NCI-H1105 treated with DMSO at 0.1 percent for 48 hours (cell line): ENCODE measurements at regions not wholly inside any gene's neighbourhood (a gene's known extent, or its start where the extent isn't known, plus 50 kb on each side); places are given as distances from the start of the nearest gene placed in this dataset.

ENCODE experiments used
- DNase-seq: peaks from one replicate; lab custom pipeline; 2025; lab: John Stamatoyannopoulos, UW

DNA sequence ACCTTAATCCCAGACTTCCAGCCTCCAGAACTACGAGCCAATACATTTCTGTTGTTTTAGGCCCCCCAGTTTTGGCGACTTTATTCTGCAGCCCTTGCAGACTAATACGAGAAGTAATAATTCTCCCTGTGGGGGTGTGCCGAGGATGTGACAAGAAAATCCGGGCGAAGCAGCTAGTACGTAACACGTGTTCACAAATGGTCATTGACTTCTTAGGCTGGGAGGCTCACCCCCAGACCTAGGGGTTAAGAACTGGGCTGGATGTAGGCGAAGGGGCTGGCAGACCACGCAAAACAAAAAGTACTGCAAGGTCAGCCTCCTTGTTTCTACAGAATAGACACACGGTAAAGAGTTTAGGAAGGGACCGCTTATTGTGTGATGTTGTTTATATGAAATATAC, 69.8 kb upstream of the ESRRB start:
- DNase-seq: no peak

GRCh38 chr14:76307786-76308780, 67.9 kb upstream of the ESRRB start:
- DNase-seq: no peak

- no peak for DNase-seq
Observed at GRCh38 chr14:76309572-76310162, 66.3 kb upstream of the ESRRB start.

DNA sequence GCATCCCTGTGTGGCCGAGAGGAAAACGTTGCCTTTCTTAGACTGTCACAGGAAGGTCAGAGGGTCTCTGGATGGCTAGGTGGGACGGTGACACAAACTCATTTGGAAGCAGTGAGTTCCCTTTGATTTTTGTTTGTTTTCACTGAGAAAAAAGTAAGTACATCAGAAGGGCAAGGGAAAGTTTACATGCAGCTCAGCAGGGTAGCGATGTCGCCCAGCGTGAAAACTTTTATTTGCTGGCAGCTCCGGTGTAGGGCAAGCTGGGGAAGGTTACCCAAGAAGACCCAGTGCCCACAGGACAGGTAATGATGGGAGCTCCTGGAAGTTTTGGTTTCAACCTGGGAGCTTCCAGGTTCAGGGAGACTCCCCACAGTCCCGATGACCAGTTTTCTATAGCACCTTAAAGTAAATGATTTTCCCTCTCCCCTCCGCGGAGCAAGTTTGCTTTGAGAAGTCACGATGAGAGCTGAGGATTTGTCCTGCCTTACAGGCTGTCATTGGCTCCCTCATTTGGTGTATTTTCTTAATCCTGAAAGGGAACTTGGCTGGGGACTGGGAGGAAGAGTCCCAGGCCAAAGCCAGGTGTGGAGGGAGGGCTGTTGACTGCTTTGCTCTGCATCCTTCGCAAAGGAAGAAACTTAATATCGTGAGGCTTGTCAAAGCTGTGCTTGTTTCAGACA, 64.7 kb upstream of the ESRRB start:
- DNase-seq: no peak

DNA sequence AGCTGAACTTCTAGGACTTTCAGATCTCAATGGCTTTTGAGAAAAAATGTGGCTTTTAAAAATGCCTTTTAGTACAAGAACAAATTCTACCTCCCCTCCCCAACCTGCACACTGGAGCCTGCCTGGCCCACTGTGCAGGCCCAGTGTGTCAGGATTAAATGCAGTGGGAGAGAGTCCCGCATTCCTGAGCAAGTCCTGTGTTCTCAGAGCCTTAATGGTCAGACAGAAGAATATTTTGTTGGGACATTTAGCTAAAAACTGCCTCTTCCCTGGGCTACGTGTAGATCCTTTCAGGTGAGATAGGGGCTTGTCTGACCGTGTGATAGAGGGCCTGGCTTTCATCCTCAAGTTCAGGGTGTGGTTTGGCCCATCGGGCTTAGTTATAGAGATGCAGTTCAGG, 63.1 kb upstream of the ESRRB start:
- no peak for DNase-seq

GRCh38 chr14:76313303-76313702, 62.6 kb upstream of the ESRRB start:
- no peak for DNase-seq

DNA sequence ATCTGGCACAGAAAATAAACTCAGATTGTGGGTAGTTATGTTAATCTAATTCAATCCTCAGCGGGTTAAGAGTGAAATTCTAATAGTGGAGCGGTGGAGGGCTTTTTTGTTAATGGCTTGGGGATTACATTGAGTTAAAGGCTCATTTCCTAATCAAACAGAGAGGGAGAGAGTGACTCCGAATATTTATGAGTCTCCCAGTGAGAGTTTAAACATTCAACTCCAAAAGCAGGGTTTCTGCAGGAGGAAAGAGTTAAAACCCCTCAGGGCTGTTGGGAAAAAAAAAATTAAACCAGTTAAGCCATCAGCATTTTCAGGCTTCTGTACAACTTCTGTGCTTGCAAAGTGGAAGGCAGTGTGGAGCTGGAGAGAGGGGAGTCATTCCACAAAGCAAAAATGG, 62.1 kb upstream of the ESRRB start:
- DNase-seq: no peak

- no peak for DNase-seq
Observed at GRCh38 chr14:76314521-76315034, 61.4 kb upstream of the ESRRB start.

DNA sequence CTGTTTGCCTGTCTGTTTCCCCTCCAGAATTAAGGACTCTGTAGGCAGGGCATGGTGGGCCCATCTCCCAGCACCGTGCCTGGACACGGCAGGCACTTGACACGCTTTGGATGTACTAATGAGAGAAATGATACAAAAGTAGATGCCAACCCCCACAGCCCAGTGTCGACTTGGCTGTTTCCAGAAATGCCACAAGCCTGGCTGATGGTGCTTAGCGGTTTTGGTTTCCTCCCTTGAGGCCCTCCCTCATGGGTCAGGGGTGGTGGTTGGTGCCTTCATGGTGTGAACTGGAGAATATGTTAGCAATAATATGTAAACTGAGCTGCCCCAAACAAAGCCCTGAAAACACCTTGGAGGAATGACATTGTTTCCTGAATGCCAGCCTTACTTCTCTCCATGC, 55.5 kb upstream of the ESRRB start:
- no peak for DNase-seq

- DNase-seq: no peak
Observed at GRCh38 chr14:76320975-76321374, 55.0 kb upstream of the ESRRB start.

GRCh38 chr14:76322594-76323220, 53.2 kb upstream of the ESRRB start:
- no peak for DNase-seq

- DNase-seq: no peak
Observed at GRCh38 chr14:76323331-76324050, 52.4 kb upstream of the ESRRB start.

DNA sequence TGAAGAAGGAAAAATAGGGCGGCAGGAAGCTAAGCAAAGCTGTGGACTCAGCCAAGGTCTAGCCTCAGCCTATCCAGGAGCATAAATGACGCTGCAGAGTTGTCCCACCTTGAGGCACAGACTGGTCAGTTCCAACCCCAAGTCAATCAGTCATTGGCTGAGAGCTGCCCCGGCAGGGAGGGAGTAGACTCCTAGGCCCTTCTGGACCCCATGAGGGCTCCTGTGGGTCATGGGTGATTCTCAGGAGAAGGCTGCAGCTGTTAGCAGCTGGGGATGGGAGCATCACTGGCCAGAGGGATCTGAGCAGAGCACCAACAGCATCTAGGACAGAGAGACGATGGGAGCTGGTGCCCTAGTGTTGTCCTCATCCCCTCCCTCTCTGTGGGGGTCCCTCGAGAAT, 51.8 kb upstream of the ESRRB start:
- DNase-seq: no peak
